GM12801 (cell line): ENCODE measurements at regions not wholly inside any gene's neighbourhood (a gene's known extent, or its start where the extent isn't known, plus 50 kb on each side); places are given as distances from the start of the nearest gene placed in this dataset.

Source experiments
- CTCF ChIP-seq: IDR thresholded peaks from one replicate; pipeline ENCODE4 v1.5.1; 2011; ENCODE audit warnings: control low read depth; ENCODE audit not compliant: insufficient read length; ENCODE audit errors: extremely low read depth

GRCh38 chr2:34909992-34910705 lies 1311.0 kb upstream of the FAM98A start:
- TF ChIP-seq CTCF: no peak

GRCh38 chr2:34907812-34908211 lies 1308.7 kb upstream of the FAM98A start:
- TF ChIP-seq CTCF: no peak

- TF ChIP-seq CTCF: no peak
Observed at GRCh38 chr2:34901739-34902138, 1302.6 kb upstream of the FAM98A start.

GRCh38 chr2:34899079-34899478 lies 1300.0 kb upstream of the FAM98A start:
- TF ChIP-seq CTCF: no peak

- no peak for TF ChIP-seq CTCF
Observed at GRCh38 chr2:34892766-34893165, 1293.7 kb upstream of the FAM98A start.

GRCh38 chr2:34892256-34892655 lies 1293.2 kb upstream of the FAM98A start:
- TF ChIP-seq CTCF: no peak

GRCh38 chr2:34875091-34875745 lies 1276.1 kb upstream of the FAM98A start:
- TF ChIP-seq CTCF: no peak
